ENCODE measurements at regions not wholly inside any gene's neighbourhood (a gene's known extent, or its start where the extent isn't known, plus 50 kb on each side); places are given as distances from the start of the nearest gene placed in this dataset.

DNA sequence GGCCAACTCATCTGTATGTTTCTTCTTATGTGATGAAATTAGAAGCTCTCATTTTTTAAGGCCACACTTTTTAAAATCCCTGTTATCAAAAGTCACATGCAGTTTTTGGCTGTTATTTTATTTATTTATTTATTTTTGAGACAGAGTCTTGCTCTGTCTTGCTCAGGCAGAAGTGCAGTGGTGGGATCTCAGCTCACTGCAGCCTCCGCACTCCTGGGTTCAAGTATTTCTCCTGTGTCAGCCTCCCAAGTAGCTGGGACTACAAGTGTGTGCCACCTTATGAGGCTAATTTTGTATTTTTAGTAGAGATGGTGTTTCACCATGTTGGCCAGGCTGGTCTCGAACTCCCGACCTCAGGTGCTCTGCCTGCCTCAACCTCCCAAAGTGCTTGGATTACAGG, 1434.5 kb downstream of the LRFN5 start:
- TF ChIP-seq POLR2AphosphoS5 (IDR thresholded peaks at IDR 0.05) (no peak), EP300 (IDR thresholded peaks at IDR 0.05) (no peak), CTCF (IDR thresholded peaks at IDR 0.05) (no peak), POLR2A (IDR thresholded peaks at IDR 0.05; ENCODE audit: low read depth) (no peak)
